ENCODE measurements at regions not wholly inside any gene's neighbourhood (a gene's known extent, or its start where the extent isn't known, plus 50 kb on each side); places are given as distances from the start of the nearest gene placed in this dataset.
"Not testable (repeated sequence)": the region's sequence is repeated elsewhere in the genome, so short reads cannot be mapped to it uniquely, and the experiment has no call there.

GRCh38 chr10:28130267-28130666 is 131.4 kb upstream of the ODAD2 start:
- DNase-seq (ENCODE audit: low read depth in 3 of 3): no peak

GRCh38 chr10:28127881-28128280 is 129.0 kb upstream of the ODAD2 start:
- DNase-seq (ENCODE audit: low read depth in 3 of 3): no peak

DNA sequence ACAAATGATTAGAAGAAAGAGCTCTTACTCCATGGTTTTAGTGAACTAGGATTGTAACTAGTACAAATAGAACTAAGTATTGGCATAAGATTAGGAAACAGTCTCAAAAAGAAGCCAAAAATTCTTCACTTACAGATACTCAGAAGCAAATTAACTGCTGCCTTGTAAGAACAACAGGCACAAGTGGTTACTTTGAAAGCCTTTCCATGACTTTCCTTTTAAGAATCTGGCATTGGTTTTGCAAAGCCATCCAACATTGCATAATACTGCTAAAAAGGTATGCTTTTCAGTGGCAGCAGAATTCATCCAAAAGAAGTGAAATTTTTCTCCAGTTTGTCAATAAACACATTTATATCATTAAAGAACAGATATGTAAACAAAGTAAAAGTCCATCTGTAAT is 126.8 kb upstream of the ODAD2 start:
- DNase-seq (ENCODE audit: low read depth in 3 of 3): no peak

DNA sequence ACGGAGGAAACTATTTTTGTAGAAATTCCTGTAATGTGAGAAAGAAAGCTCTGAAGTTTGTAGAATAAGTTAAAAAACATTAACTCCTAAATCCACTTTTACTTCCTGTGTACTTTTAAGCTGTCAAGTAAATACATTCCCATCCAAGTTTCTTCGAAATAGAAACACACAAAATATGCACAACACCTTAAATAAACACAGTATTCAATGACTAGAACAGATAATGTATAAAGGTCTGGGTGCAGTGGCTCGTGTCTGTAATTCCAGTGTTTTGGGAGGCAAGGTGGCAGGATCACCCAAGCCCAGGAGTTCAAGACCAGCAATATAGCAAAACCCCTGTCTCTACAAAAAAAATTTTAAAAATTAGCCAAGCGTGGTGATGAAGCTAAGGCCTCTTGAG is 121.9 kb upstream of the ODAD2 start:
- no peak for DNase-seq (ENCODE audit: low read depth in 3 of 3)

GRCh38 chr10:28120043-28120749 is 121.3 kb upstream of the ODAD2 start:
- no peak for DNase-seq (ENCODE audit: low read depth in 3 of 3)

GRCh38 chr10:28118985-28119628 is 120.2 kb upstream of the ODAD2 start:
- no peak for DNase-seq (ENCODE audit: low read depth in 3 of 3)

DNA sequence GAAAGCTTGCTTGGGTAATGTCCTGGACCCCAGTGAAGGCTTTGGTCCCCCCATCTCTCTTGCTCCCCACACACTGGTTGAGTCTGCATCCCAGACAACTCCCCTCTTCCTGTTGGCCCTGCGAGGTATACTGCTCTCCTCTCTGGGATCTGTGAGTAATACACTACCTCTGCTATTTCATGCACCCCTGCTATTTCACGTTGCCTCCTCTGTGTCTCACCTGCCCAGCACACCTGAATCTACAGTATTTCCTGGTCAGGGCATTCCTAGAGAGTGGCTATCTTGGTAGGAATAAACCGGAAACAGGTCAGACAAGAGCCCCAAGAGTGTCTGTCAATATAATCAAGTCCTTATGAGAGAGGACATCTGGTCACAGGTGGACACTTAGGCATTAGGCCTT is 114.3 kb upstream of the ODAD2 start:
- DNase-seq (ENCODE audit: low read depth in 3 of 3): no peak

GRCh38 chr10:28111712-28112111 is 112.8 kb upstream of the ODAD2 start:
- DNase-seq (ENCODE audit: low read depth in 3 of 3): no peak

DNA sequence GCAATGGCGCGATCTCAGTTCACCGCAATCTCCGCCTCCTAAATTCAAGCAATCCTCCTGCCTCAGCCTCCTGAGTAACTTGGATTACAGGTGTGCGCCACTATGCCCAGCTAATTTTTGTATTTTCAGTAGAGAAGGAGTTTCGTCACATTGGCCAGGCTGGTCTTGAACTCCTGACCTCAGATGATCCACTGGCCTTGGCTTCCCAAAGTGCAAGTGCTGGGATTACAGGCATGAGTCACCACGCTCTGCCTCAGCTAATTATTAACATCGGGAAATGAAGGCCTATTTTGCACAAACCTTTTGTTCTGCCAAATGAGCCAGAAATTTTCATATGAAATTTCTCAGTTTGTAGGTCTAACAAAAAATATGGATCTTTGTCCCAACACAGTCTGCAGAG is 106.7 kb upstream of the ODAD2 start:
- no peak for DNase-seq (ENCODE audit: low read depth in 3 of 3)

DNA sequence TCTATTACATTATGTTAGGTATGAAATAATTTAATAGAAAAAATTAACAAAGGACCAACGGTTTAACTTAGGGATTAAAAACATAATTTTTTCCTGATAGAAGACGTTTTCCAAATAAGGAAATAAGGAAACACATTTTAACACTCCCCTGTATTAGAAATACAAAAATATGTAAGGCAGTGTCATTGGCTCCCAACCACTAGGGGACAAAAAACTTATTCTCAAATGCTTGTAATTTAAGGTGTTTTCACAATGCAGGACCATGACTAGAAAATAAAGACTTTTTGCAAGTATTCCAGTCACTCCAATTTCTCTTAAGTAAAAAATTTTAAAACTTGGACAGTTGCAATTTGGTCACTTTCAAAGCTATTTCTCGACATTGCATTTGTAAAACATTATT is 98.8 kb upstream of the ODAD2 start:
- DNase-seq (ENCODE audit: low read depth in 3 of 3): no peak

- DNase-seq (ENCODE audit: low read depth in 3 of 3): no peak
These were observed 97.0 kb upstream of the ODAD2 start for GRCh38 chr10:28095791-28096378.

DNA sequence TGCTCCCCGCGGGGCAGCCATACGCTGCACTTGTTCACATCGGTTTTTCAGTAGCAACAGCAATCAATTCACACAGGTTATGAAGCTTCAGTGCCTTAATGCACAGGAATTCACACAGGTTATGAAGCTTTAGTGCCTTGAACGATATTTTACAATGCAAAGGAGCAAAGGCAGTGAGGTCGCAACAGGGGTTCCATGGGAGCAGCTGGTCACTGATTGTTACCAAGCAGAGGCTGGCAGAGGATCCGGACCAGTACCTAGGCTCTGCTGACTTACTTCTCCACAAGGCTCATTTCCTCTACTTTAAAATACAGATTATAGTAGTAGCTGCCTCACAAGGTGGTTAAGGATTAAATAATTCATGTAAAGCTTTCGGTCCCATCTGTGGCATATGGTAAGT is 95.2 kb upstream of the ODAD2 start:
- no peak for DNase-seq (ENCODE audit: low read depth in 3 of 3)

GRCh38 chr10:28091913-28092312 is 93.0 kb upstream of the ODAD2 start:
- no peak for DNase-seq (ENCODE audit: low read depth in 3 of 3)

- DNase-seq (ENCODE audit: low read depth in 3 of 3): no peak
These were observed 91.6 kb upstream of the ODAD2 start for GRCh38 chr10:28090506-28090905.

GRCh38 chr10:28089467-28089866 is 90.6 kb upstream of the ODAD2 start:
- DNase-seq (ENCODE audit: low read depth in 3 of 3): no peak

DNA sequence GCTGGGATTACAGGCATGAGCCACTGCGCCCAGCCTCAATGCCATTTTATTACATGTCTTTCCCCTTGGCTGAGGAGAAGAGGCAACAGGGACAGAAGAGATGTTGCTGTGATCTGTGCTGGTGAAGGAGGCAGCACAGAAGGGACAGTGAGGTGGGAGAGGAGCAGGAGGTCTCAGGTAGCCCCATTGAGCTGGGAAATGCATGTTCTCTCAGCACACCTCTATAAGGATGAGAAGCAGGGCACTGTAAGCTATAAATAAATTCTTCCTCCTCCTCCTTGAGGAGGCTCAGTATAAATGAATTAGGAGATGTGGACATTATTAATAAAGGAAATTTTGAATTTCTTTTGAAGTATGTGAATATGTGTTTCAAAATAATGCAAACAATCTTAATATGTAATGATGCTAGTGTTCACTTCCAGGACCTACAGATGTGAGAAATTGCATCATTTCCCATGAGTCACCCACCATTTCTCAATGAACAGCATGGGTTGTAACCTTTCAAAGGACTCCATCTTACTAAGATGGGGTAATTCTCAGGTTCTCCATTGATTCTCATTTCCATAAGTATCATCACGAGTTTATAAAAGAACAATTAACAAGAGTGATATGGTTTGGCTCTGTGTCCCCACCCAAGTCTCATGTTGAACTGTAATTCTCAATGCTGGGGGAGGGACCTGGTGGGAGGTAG is 88.9 kb upstream of the ODAD2 start:
- no peak for DNase-seq (ENCODE audit: low read depth in 3 of 3)

DNA sequence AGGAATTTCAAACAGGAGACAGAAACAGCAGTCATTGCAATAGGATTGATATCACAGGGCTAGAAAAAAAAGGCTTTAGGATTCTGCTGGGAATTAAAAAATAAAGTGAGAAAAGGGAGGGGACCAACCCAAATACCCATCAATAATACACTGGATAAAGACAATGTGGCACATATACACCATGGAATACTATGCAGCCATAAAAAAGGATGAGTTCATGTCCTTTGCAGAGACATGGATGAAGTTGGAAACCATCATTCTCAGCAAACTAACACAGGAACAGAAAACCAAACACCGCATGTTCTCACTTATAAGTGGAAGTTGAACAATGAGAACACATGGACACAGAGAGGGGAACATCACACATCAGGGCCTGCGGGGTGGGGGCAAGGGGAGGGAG is 86.9 kb upstream of the ODAD2 start:
- DNase-seq (ENCODE audit: low read depth in 3 of 3): not testable (repeated sequence)

DNA sequence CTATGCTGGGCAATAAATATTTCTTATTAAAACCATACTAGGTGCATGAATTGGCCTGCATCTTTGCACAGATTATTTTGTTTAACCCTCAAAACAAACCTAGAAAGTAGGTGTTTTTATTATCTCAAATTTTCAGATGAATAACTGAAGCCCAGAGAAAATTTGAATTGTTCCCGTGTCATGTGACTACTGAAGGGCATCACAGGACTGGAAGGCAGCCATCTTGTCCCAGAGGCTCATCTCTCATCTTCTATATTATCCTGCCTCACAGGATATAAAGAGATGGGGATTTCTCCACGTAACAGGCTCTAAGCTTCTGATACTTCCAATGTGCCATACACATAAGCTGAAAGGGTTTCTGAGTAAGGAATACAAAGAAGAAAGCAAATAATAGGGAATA is 84.0 kb upstream of the ODAD2 start:
- no peak for DNase-seq (ENCODE audit: low read depth in 3 of 3)

DNA sequence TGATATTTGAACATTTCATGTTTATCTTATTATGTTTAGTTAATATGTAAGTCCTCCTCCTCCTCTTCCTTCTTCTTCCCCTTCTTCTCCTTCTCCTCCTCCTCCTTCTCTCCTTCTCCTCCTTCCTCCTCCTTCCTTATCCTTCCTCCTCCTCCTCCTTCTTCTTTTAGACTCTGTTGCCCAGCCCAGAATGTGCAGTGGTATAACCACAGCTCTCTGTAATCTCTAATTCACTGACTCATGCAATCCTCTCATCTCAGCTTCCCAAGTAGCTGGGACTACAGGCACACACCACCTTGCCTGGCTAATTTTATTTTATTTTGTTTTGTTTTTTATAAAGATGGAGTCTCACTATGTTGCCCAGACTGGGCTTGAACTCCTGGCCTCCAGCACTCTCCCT is 83.4 kb upstream of the ODAD2 start:
- DNase-seq (ENCODE audit: low read depth in 3 of 3): no peak

DNA sequence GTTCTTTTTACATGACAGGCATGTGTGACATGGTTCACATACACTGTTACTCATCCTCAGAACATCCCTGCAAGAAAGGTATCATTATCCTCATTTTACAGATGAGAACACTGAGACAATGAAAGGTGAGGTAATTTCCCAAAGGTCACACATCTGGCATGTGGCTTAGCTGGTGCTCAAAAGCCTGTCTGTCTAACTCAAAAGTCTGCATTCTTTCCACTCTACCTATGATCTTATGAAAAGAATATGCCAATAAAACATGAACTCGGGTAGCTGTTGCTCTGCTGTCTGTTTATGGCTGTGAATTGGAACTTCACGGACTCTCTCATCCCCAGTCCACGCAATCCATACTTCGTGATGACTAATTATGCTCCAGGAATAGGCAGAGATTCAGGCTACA is 79.0 kb upstream of the ODAD2 start:
- no peak for DNase-seq (ENCODE audit: low read depth in 3 of 3)

GRCh38 chr10:28075424-28075823 is 76.5 kb upstream of the ODAD2 start:
- DNase-seq (ENCODE audit: low read depth in 3 of 3): no peak

GRCh38 chr10:28072573-28072972 is 73.7 kb upstream of the ODAD2 start:
- no peak for DNase-seq (ENCODE audit: low read depth in 3 of 3)

Data from stimulated activated CD4-positive, alpha-beta T cell treated with anti-CD3 and anti-CD28 coated beads, TNF-alpha, amount 100 ng/mL, for 4 hours (primary cell).